GM12878 (cell line): ENCODE measurements at regions not wholly inside any gene's neighbourhood (a gene's known extent, or its start where the extent isn't known, plus 50 kb on each side); places are given as distances from the start of the nearest gene placed in this dataset.

Experiments
- ATAC-seq: fragments of 200-7000 bp; cut with Tn5 transposase; 3 replicates; pipeline ENCODE4 v1.9.1; 2020; ENCODE audit warnings: mild to moderate bottlenecking, moderate library complexity
- BruUV-seq: library from RNA; stranded (reverse); fragments of 400-500 nt; replicated peaks from 2 replicates; lab custom pipeline; 2021; lab: Mats Ljungman, UMichigan
- CTCF ChIA-PET: fragments of 300-600 bp; sonication (Branson Sonifier 250); formaldehyde crosslinking; extraction: SDS; loops from one replicate; lab custom pipeline; 2021; ENCODE audit warnings: inconsistent platforms; lab: Yijun Ruan, JAX
- POLR2A ChIA-PET: fragments of 350-600 bp; formaldehyde crosslinking; extraction: SDS; loops from one replicate; lab custom pipeline; 2021; ENCODE audit warnings: inconsistent platforms; lab: Charles Lee
- RAD21 ChIA-PET: fragments of 300-600 bp; sonication (Branson Sonifier 250); formaldehyde crosslinking; loops from one replicate; lab custom pipeline; 2023; ENCODE audit warnings: antibody characterized with exemption; ENCODE audit not compliant: unreplicated experiment; lab: Charles Lee
- SMC1A ChIA-PET: fragments of 300-600 bp; sonication (Branson Sonifier 250); formaldehyde crosslinking; loops from one replicate; lab custom pipeline; 2023; ENCODE audit not compliant: unreplicated experiment, uncharacterized antibody; lab: Charles Lee
- DNase-seq: peaks from one replicate; pipeline ENCODE4 v3.0.0-alpha.2; 2011; ENCODE audit warnings: low read depth, low spot score
- FAIRE-seq: peaks from 3 replicates; lab custom pipeline; 2011; peaks lifted over from hg19 to GRCh38; lab: Jason Lieb, UNC
- H2AFZ ChIP-seq: 2 replicates; pipeline ENCODE4 v1.6.0; 2011; ENCODE audit warnings: low read depth, low read length, control low read depth; ENCODE audit not compliant: control insufficient read depth
- H3K27ac ChIP-seq: 2 replicates; pipeline ENCODE4 v1.5.1; 2011; ENCODE audit warnings: control low read depth; ENCODE audit not compliant: control insufficient read depth, insufficient read depth
- H3K27me3 ChIP-seq, 2 experiments: replicated peaks in 1 of 2; 2 replicates each; pipeline versions ENCODE4 v1.6.0 to v1.6.1; 2011; ENCODE audit warnings: low read length in 1 of 2; ENCODE audit not compliant: control insufficient read depth in 2 of 2, insufficient read depth in 2 of 2
- H3K36me3 ChIP-seq, 2 experiments: 2 replicates each; pipeline ENCODE4 v1.5.1; 2011; ENCODE audit warnings: low read length in 1 of 2; ENCODE audit not compliant: control insufficient read depth in 2 of 2, insufficient read depth in 2 of 2
- H3K4me1 ChIP-seq: 2 replicates; pipeline ENCODE4 v1.6.1; 2011; ENCODE audit warnings: mild to moderate bottlenecking, low read length, moderate library complexity, mixed read lengths; ENCODE audit not compliant: control insufficient read depth, insufficient read depth
- H3K4me2 ChIP-seq: 2 replicates; pipeline ENCODE4 v1.6.0; 2011; ENCODE audit warnings: control low read depth; ENCODE audit not compliant: control insufficient read depth, insufficient read depth
- H3K4me3 ChIP-seq: fragments of 200-600 bp; sonication (generic); 2 replicates; pipeline ENCODE4 v1.5.1; 2016
- H3K79me2 ChIP-seq: 2 replicates; pipeline ENCODE4 v1.6.0; 2011; ENCODE audit warnings: low read length; ENCODE audit not compliant: control insufficient read depth, insufficient read depth
- H3K9ac ChIP-seq: 2 replicates; pipeline ENCODE4 v1.8.0; 2011; ENCODE audit warnings: low read length, control low read depth, mixed read lengths; ENCODE audit not compliant: control insufficient read depth, insufficient read depth
- H3K9me3 ChIP-seq: replicated peaks from 3 replicates; pipeline ENCODE4 v1.5.1; 2011; ENCODE audit warnings: mild to moderate bottlenecking, low read length; ENCODE audit not compliant: control insufficient read depth, insufficient read depth
- H4K20me1 ChIP-seq: 2 replicates; pipeline ENCODE4 v1.6.0; 2011; ENCODE audit not compliant: control insufficient read depth, insufficient read depth
- ASH2L ChIP-seq: fragments of 300-600, 200-600 bp; sonication (generic); IDR thresholded peaks from 2 replicates; pipeline ENCODE4 v1.6.1; 2017; ENCODE audit warnings: low read depth, mild to moderate bottlenecking, borderline replicate concordance
- ATF7 ChIP-seq: fragments of 450-650 bp; IDR thresholded peaks from 2 replicates; pipeline ENCODE4 v1.6.1; 2016; ENCODE audit warnings: low read depth, mild to moderate bottlenecking
- BHLHE40 ChIP-seq, 2 experiments: fragments of 450-650 bp in 1 of 2; IDR thresholded peaks; 2 replicates each; pipeline ENCODE4 v1.6.1; 2011 to 2017; ENCODE audit warnings: low read depth in 2 of 2, borderline replicate concordance in 1 of 2, improper control_type of control experiment in 1 of 2, low read length in 1 of 2, mild to moderate bottlenecking in 1 of 2
- CREM ChIP-seq: IDR thresholded peaks from 2 replicates; pipeline ENCODE4 v1.6.1; 2014; ENCODE audit warnings: antibody characterized with exemption, low read depth
- DPF2 ChIP-seq: fragments of 450-650 bp; IDR thresholded peaks from 2 replicates; pipeline ENCODE4 v1.6.1; 2017; ENCODE audit warnings: mild to moderate bottlenecking
- HSF1 ChIP-seq: fragments of 150-350 bp; IDR thresholded peaks from 2 replicates; pipeline ENCODE4 v1.6.1; 2014; ENCODE audit warnings: mild to moderate bottlenecking, low read depth, low read length
- JUND ChIP-seq: IDR thresholded peaks from 2 replicates; pipeline ENCODE4 v1.6.1; 2012; ENCODE audit warnings: low read depth, mild to moderate bottlenecking, low read length, improper control_type of control experiment, moderate library complexity
- MTA2 ChIP-seq: fragments of 450-650 bp; IDR thresholded peaks from 2 replicates; pipeline ENCODE4 v1.6.1; 2016; ENCODE audit warnings: low read depth, mild to moderate bottlenecking, moderate library complexity
- NR2C1 ChIP-seq: fragments of 450-650 bp; IDR thresholded peaks from 2 replicates; pipeline ENCODE4 v1.6.1; 2017; ENCODE audit warnings: antibody characterized with exemption, mild to moderate bottlenecking, moderate library complexity
- NRF1 ChIP-seq: conservative IDR thresholded peaks from 2 replicates; pipeline ENCODE4 v1.6.1; 2011; ENCODE audit warnings: mild to moderate bottlenecking, low read depth, low read length, improper control_type of control experiment
- PML ChIP-seq: IDR thresholded peaks from 2 replicates; pipeline ENCODE4 v1.6.1; 2012; ENCODE audit warnings: low read length, inconsistent platforms
- POLR2AphosphoS2 ChIP-seq: IDR thresholded peaks from 2 replicates; pipeline ENCODE4 v1.6.1; 2011; ENCODE audit warnings: low read depth, mild to moderate bottlenecking, low read length, improper control_type of control experiment, moderate library complexity
- SRF ChIP-seq, 2 experiments: IDR thresholded peaks; 2 replicates each; pipeline ENCODE4 v1.6.1; 2011; ENCODE audit warnings: low read depth in 2 of 2, low read length in 2 of 2, mild to moderate bottlenecking in 1 of 2, moderate library complexity in 1 of 2
- SUPT20H ChIP-seq: IDR thresholded peaks from 2 replicates; pipeline ENCODE4 v1.6.1; 2011; ENCODE audit warnings: low read depth, mild to moderate bottlenecking, low read length, moderate library complexity, borderline replicate concordance; ENCODE audit not compliant: control insufficient read depth
- TBL1XR1 ChIP-seq: IDR thresholded peaks from 2 replicates; pipeline ENCODE4 v1.6.1; 2012; ENCODE audit warnings: low read depth, low read length, improper control_type of control experiment
- TCF12 ChIP-seq: IDR thresholded peaks from 2 replicates; pipeline ENCODE4 v1.6.1; 2011; ENCODE audit warnings: low read depth, mild to moderate bottlenecking, low read length
- ZNF207 ChIP-seq: fragments of 450-650 bp; IDR thresholded peaks from 2 replicates; pipeline ENCODE4 v1.6.1; 2014; ENCODE audit warnings: antibody characterized with exemption, mild to moderate bottlenecking, borderline replicate concordance
- WGBS: methylation state at CpG from one replicate; pipeline ENCODE4 v1.1.6; 2016; ENCODE audit warnings: low lambda C conversion rate; ENCODE audit not compliant: insufficient replicate concordance, insufficient coverage; ENCODE audit errors: missing lambda C conversion rate; 5-methylcytosine and 5-hydroxymethylcytosine counted together
- in situ Hi-C: fragments of 300-500 bp; cut with MboI; formaldehyde crosslinking; loops from 9 replicates; pipeline ENCODE4 v1.14.3; 2018; ENCODE audit warnings: mixed read lengths
- intact Hi-C: fragments of 100-400 bp; cut with micrococcal nuclease; formaldehyde crosslinking; loops from one replicate; pipeline ENCODE4 v1.14.2; 2022; ENCODE audit not compliant: unreplicated experiment
- TF ChIP-seq, protein P1 (sequence below): fragments of 450-650 bp; IDR thresholded peaks from 2 replicates; pipeline ENCODE4 v1.6.1; 2016; ENCODE audit warnings: mild to moderate bottlenecking, moderate library complexity, borderline replicate concordance

- Histone ChIP-seq H3K79me2 (no peaks in the 10 kb centered on the region), H3K4me2 (no peak overlapping the region), H3K27ac (no peak overlapping the region), H3K36me3 (no peaks in the 10 kb centered on the region), H3K4me1 (no peaks in the 10 kb centered on the region), H2AFZ (no peak overlapping the region), H3K9ac (no peak overlapping the region)
- 5% methylated on average over 1 of the region's 1 CpG for WGBS
- CTCF ChIA-PET = interaction anchor here (0.7 to 6.8 kb wide), 36 partner anchors 11 to 689 kb away, joined by 3 to 77 read pairs (median 8); no protein-coding TSS in a partner anchor
- in situ Hi-C loops = no loop called here
- no peak for ATAC-seq
- FAIRE-seq = no peak
- TF ChIP-seq CREM (no peak), NR2C1 (no peak), NRF1 (no peak), SUPT20H (no peak), TCF12 (no peak), TBL1XR1 (no peak), ATF7 (no peak), HSF1 (no peak), JUND (no peak), DPF2 (no peak), PML (no peak), MTA2 (no peak), ASH2L (no peak), ZNF207 (no peak), SRF (IDR thresholded peaks at IDR 0.05; ENCODE audit: low read depth in 2 of 2, low read length in 2 of 2) (no peak), POLR2AphosphoS2 (no peak), BHLHE40 (IDR thresholded peaks at IDR 0.05; ENCODE audit: borderline replicate concordance in 1 of 2, low read depth in 2 of 2, low read length in 1 of 2) (no peak)
- TF ChIP-seq, protein P1, sequence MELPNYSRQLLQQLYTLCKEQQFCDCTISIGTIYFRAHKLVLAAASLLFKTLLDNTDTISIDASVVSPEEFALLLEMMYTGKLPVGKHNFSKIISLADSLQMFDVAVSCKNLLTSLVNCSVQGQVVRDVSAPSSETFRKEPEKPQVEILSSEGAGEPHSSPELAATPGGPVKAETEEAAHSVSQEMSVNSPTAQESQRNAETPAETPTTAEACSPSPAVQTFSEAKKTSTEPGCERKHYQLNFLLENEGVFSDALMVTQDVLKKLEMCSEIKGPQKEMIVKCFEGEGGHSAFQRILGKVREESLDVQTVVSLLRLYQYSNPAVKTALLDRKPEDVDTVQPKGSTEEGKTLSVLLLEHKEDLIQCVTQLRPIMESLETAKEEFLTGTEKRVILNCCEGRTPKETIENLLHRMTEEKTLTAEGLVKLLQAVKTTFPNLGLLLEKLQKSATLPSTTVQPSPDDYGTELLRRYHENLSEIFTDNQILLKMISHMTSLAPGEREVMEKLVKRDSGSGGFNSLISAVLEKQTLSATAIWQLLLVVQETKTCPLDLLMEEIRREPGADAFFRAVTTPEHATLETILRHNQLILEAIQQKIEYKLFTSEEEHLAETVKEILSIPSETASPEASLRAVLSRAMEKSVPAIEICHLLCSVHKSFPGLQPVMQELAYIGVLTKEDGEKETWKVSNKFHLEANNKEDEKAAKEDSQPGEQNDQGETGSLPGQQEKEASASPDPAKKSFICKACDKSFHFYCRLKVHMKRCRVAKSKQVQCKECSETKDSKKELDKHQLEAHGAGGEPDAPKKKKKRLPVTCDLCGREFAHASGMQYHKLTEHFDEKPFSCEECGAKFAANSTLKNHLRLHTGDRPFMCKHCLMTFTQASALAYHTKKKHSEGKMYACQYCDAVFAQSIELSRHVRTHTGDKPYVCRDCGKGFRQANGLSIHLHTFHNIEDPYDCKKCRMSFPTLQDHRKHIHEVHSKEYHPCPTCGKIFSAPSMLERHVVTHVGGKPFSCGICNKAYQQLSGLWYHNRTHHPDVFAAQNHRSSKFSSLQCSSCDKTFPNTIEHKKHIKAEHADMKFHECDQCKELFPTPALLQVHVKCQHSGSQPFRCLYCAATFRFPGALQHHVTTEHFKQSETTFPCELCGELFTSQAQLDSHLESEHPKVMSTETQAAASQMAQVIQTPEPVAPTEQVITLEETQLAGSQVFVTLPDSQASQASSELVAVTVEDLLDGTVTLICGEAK = no peak
- TF ChIP-seq, all 136 proteins: peak for 0
- intact Hi-C loops = loop anchor here (5.0 to 10.0 kb wide), 3 partner anchors 36 to 362 kb away; no protein-coding TSS in a partner anchor
- ChIA-PET RAD21 (interaction anchor here (0.7 to 6.7 kb wide), 39 partner anchors 10 to 1012 kb away, joined by 3 to 96 read pairs (median 6); no protein-coding TSS in a partner anchor), SMC1A (interaction anchor here (0.7 to 6.8 kb wide), 42 partner anchors 11 to 689 kb away, joined by 3 to 116 read pairs (median 8); no protein-coding TSS in a partner anchor), POLR2A (interaction anchor here (1.0 to 4.0 kb wide), 9 partner anchors 11 to 83 kb away, joined by 3 to 36 read pairs (median 6); no protein-coding TSS in a partner anchor)
- Histone ChIP-seq H3K9me3 (no peaks in the 10 kb centered on the region), H3K4me3 (no peak overlapping the region), H3K27me3 (no peaks in the 10 kb centered on the region), H4K20me1 (no peaks in the 10 kb centered on the region)
- no peak for DNase-seq
- BruUV-seq = no TSS peak
Measured at GRCh38 chr1:90476411-90476810, 240.7 kb downstream of the BARHL2 start.
